Breast epithelium (tissue), 4 donors: ENCODE measurements at regions not wholly inside any gene's neighbourhood (a gene's known extent, or its start where the extent isn't known, plus 50 kb on each side); places are given as distances from the start of the nearest gene placed in this dataset.

Source experiments
- DNase-seq, 2 donors: peaks; one replicate each; pipeline ENCODE4 v3.0.0-alpha.2; 2019; ENCODE audit warnings: low spot score in 2 of 2
- H3K27ac ChIP-seq, 2 donors: fragments of 200-600 bp; sonication (generic) in 1 of 2; one replicate each; pipeline ENCODE4 v1.5.1; 2016 to 2019; ENCODE audit warnings: mild to moderate bottlenecking in 1 of 2
- H3K27me3 ChIP-seq, 2 donors: fragments of 200-600 bp; sonication (generic) in 1 of 2; one replicate each; pipeline versions ENCODE4 v1.5.1 to v1.6.0; 2017 to 2019; ENCODE audit warnings: control low read depth in 1 of 2, mild to moderate bottlenecking in 1 of 2
- H3K36me3 ChIP-seq: fragments of 200-600 bp; one replicate; pipeline ENCODE4 v1.5.1; 2019
- H3K4me1 ChIP-seq, 2 donors: fragments of 200-600 bp; sonication (generic); one replicate each; pipeline ENCODE4 v1.5.1; 2016 to 2019; ENCODE audit warnings: control low read depth in 1 of 2
- H3K4me3 ChIP-seq, 3 donors: fragments of 200-600 bp; sonication (generic); 1 replicate in 2 of 3; 2 replicates in 1 of 3; pipeline ENCODE4 v1.5.1; 2016 to 2019; ENCODE audit warnings: mild to moderate bottlenecking in 3 of 3, moderate library complexity in 2 of 3
- H3K9me3 ChIP-seq, 2 donors: fragments of 200-600 bp; sonication (generic) in 1 of 2; one replicate each; pipeline ENCODE4 v1.5.1; 2016 to 2019; ENCODE audit warnings: control low read depth in 1 of 2
- CTCF ChIP-seq, 3 donors: fragments of 450-650 bp; IDR thresholded peaks; one replicate each; pipeline ENCODE4 v1.5.1; 2016 to 2017; ENCODE audit warnings: antibody characterized with exemption in 3 of 3, mild to moderate bottlenecking in 3 of 3, moderate library complexity in 3 of 3
- POLR2A ChIP-seq: fragments of 450-650 bp; IDR thresholded peaks from one replicate; pipeline ENCODE4 v1.6.1; 2016; ENCODE audit warnings: antibody characterized with exemption, mild to moderate bottlenecking, moderate library complexity
- POLR2AphosphoS5 ChIP-seq, 3 donors: sonication (generic); formaldehyde crosslinking; IDR thresholded peaks; one replicate each; pipeline ENCODE4 v1.6.1; 2017; ENCODE audit warnings: antibody characterized with exemption in 3 of 3
- intact Hi-C: fragments of 100-400 bp; cut with DNase I; formaldehyde crosslinking; loops from one replicate; pipeline ENCODE4 v1.15.1; 2023; ENCODE audit warnings: low total_unique reads

GRCh38 chr5:171713152-171713551 lies 72.5 kb upstream of the SMIM23 start:
- Histone ChIP-seq H3K4me3 (no peak overlapping the region), H3K36me3 (no peaks in the 10 kb centered on the region), H3K27ac (no peak overlapping the region), H3K4me1 (no peaks in the 10 kb centered on the region), H3K9me3 (peaks cover 0 to 4% of the 10 kb centered on the region in 2 donors), H3K27me3 (no peaks in the 10 kb centered on the region)
- TF ChIP-seq POLR2A (no peak), CTCF (IDR thresholded peaks at IDR 0.05) (no peak), POLR2AphosphoS5 (IDR thresholded peaks at IDR 0.05) (no peak)
- intact Hi-C loops, result no loop called here
- DNase-seq, result no peak

GRCh38 chr5:171714261-171714660 lies 71.4 kb upstream of the SMIM23 start:
- Histone ChIP-seq H3K4me3 (no peak overlapping the region), H3K27ac (no peak overlapping the region), H3K36me3 (no peaks in the 10 kb centered on the region), H3K27me3 (no peaks in the 10 kb centered on the region), H3K4me1 (no peaks in the 10 kb centered on the region), H3K9me3 (peaks cover 0 to 5% of the 10 kb centered on the region in 2 donors)
- intact Hi-C loops, result no loop called here
- TF ChIP-seq CTCF (IDR thresholded peaks at IDR 0.05), result no peak
- TF ChIP-seq POLR2AphosphoS5 (IDR thresholded peaks at IDR 0.05), result no peak
- TF ChIP-seq POLR2A, result no peak
- DNase-seq, result no peak

GRCh38 chr5:171714851-171715250 lies 70.8 kb upstream of the SMIM23 start:
- TF ChIP-seq POLR2AphosphoS5 (IDR thresholded peaks at IDR 0.05) (no peak), POLR2A (no peak), CTCF (IDR thresholded peaks at IDR 0.05) (no peak)
- Histone ChIP-seq H3K4me3 (no peak overlapping the region), H3K27ac (no peak overlapping the region), H3K36me3 (no peaks in the 10 kb centered on the region), H3K27me3 (no peaks in the 10 kb centered on the region), H3K9me3 (peaks cover 0 to 5% of the 10 kb centered on the region in 2 donors), H3K4me1 (no peaks in the 10 kb centered on the region)
- DNase-seq, result no peak
- intact Hi-C loops, result no loop called here

- H3K27me3 ChIP-seq, result no peaks in the 10 kb centered on the region
- H3K36me3 ChIP-seq, result no peaks in the 10 kb centered on the region
- TF ChIP-seq POLR2AphosphoS5 (IDR thresholded peaks at IDR 0.05), result no peak
- TF ChIP-seq POLR2A, result no peak
- no peak for TF ChIP-seq CTCF (IDR thresholded peaks at IDR 0.05)
- intact Hi-C loops, result no loop called here
- H3K9me3 ChIP-seq, result peaks cover 0 to 5% of the 10 kb centered on the region in 2 donors
- H3K4me1 ChIP-seq, result no peaks in the 10 kb centered on the region
- H3K27ac ChIP-seq, result no peak overlapping the region
- no peak for DNase-seq
- H3K4me3 ChIP-seq, result no peak overlapping the region
These were observed 70.1 kb upstream of the SMIM23 start for GRCh38 chr5:171715551-171715950.

DNA sequence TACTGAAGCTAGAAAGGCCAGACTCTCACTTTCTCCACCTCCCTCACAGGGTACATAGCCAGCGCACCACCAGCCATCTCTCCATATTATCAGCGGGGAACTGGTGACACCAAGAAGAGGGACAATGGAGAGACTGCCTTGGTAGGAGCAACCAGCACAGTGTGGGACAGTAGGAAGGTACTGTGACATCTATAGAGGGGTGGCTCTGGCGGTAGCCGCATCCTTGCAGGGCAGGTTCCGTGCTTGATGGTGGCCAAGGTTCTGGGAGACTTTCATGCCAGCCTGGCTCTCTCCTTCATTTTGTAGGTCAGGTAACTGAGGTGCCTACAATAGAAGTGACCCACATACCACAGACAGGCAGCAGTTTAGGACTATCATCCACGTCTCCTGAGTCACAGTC lies 65.5 kb upstream of the SMIM23 start:
- TF ChIP-seq CTCF (IDR thresholded peaks at IDR 0.05) (no peak), POLR2AphosphoS5 (IDR thresholded peaks at IDR 0.05) (no peak), POLR2A (no peak)
- no peak for DNase-seq
- H3K27ac ChIP-seq, result no peak overlapping the region
- H3K36me3 ChIP-seq, result no peaks in the 10 kb centered on the region
- no peaks in the 10 kb centered on the region for H3K4me1 ChIP-seq
- H3K4me3 ChIP-seq, result no peak overlapping the region
- H3K27me3 ChIP-seq, result no peaks in the 10 kb centered on the region
- peaks cover 0 to 5% of the 10 kb centered on the region in 2 donors for H3K9me3 ChIP-seq
- intact Hi-C loops, result no loop called here
